ENCODE measurements at regions not wholly inside any gene's neighbourhood (a gene's known extent, or its start where the extent isn't known, plus 50 kb on each side); places are given as distances from the start of the nearest gene placed in this dataset.

DNA sequence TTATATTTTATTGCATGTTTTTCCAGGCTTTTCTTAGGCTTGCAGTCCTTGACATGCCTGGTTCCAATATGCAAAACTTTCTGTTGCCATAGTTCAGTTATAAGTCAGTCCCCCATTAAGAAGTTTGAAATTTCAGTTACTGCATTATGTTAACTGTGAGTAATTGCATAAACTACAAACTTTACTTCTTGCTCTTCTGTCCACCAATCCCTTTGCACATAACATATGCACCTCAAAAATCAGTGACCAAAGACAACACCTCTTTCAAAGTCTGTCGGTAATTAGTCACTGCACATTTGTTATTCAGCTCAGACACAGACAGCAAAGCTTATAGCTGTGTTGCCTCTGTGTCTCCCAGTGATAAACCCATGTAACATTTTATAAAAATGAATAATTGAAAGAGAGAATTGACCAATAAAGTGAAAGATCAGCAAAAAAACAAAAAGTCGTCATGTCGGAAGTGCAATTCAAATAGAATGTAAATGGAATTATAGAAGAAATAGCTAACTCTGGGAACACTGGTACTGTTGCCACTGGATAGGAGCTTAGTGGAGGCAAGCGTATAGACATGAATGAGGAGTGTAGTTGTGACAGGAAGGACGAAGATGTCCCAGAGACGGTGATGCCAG is 50.3 kb upstream of the BTBD3 start:
- H3K36me3 Mint-ChIP-seq (ENCODE audit: low read depth) = no peaks in the 10 kb centered on the region
- no peak for DNase-seq (ENCODE audit: low read depth, low spot score)

More for the DNA sequence above, 50.3 kb upstream of the BTBD3 start:
- Mint-ChIP-seq H3K27ac (ENCODE audit: unreplicated experiment) (no peak overlapping the region), H3K27me3 (ENCODE audit: low read depth) (no peaks in the 10 kb centered on the region), H3K9me3 (no peaks in the 10 kb centered on the region), H3K4me3 (no peak overlapping the region), H3K4me1 (peaks cover 4% of the 10 kb centered on the region)
- TF ChIP-seq, protein P1, sequence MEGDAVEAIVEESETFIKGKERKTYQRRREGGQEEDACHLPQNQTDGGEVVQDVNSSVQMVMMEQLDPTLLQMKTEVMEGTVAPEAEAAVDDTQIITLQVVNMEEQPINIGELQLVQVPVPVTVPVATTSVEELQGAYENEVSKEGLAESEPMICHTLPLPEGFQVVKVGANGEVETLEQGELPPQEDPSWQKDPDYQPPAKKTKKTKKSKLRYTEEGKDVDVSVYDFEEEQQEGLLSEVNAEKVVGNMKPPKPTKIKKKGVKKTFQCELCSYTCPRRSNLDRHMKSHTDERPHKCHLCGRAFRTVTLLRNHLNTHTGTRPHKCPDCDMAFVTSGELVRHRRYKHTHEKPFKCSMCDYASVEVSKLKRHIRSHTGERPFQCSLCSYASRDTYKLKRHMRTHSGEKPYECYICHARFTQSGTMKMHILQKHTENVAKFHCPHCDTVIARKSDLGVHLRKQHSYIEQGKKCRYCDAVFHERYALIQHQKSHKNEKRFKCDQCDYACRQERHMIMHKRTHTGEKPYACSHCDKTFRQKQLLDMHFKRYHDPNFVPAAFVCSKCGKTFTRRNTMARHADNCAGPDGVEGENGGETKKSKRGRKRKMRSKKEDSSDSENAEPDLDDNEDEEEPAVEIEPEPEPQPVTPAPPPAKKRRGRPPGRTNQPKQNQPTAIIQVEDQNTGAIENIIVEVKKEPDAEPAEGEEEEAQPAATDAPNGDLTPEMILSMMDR (conservative IDR thresholded peaks at IDR 0.05) = no peak

Measured in neural crest cell (in vitro differentiated cells).